B cell (primary cell): ENCODE measurements at regions not wholly inside any gene's neighbourhood (a gene's known extent, or its start where the extent isn't known, plus 50 kb on each side); places are given as distances from the start of the nearest gene placed in this dataset.

Experiments used
- EZH2 ChIP-seq: IDR thresholded peaks from 2 replicates; pipeline ENCODE4 v1.6.1; 2012; ENCODE audit warnings: borderline replicate concordance, low read depth, mild to moderate bottlenecking, moderate library complexity, low read length; ENCODE audit not compliant: insufficient read depth, poor library complexity, severe bottlenecking
- TF ChIP-seq, protein P1 (sequence below): fragments of 200-600 bp; IDR thresholded peaks from one replicate; pipeline ENCODE4 v1.8.0; 2022; ENCODE audit warnings: antibody characterized with exemption, mild to moderate bottlenecking

DNA sequence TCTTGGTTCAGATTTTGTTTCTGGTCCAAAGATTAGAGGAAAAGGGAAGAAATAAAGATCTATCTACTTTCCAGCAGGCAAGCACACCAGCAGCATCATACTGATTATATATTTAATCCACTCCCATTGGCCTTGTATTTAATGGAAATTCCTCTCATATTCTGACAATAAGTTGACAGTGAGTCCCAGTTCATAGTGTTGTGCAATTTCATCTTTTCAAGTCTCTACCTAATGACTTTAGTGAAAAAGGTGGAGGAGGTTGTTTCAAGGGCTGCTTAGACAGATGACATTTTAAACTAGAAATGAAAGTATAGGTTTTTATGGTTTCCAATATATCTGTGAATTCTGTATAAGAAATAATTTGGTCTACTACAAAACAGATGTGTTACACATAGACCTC lies 298.6 kb downstream of the PABPC4L start:
- TF ChIP-seq, protein P1, sequence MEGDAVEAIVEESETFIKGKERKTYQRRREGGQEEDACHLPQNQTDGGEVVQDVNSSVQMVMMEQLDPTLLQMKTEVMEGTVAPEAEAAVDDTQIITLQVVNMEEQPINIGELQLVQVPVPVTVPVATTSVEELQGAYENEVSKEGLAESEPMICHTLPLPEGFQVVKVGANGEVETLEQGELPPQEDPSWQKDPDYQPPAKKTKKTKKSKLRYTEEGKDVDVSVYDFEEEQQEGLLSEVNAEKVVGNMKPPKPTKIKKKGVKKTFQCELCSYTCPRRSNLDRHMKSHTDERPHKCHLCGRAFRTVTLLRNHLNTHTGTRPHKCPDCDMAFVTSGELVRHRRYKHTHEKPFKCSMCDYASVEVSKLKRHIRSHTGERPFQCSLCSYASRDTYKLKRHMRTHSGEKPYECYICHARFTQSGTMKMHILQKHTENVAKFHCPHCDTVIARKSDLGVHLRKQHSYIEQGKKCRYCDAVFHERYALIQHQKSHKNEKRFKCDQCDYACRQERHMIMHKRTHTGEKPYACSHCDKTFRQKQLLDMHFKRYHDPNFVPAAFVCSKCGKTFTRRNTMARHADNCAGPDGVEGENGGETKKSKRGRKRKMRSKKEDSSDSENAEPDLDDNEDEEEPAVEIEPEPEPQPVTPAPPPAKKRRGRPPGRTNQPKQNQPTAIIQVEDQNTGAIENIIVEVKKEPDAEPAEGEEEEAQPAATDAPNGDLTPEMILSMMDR, result no peak
- TF ChIP-seq EZH2, result no peak
